Kidney (tissue), 13 donors: ENCODE measurements at regions not wholly inside any gene's neighbourhood (a gene's known extent, or its start where the extent isn't known, plus 50 kb on each side); places are given as distances from the start of the nearest gene placed in this dataset.

ENCODE experiments used
- DNase-seq, 5 donors: peaks; one replicate each; pipeline ENCODE4 v3.0.0-alpha.2; 2013 to 2020
- FAIRE-seq: peaks from 2 replicates; lab custom pipeline; 2012; peaks lifted over from hg19 to GRCh38; lab: Jason Lieb, UNC
- H3K27ac ChIP-seq, 2 donors: one replicate each; pipeline ENCODE4 v1.7.0; 2013; ENCODE audit warnings: low read depth in 2 of 2, low read length in 2 of 2, inconsistent platforms in 1 of 2
- H3K27me3 ChIP-seq: one replicate; pipeline ENCODE4 v1.7.1; 2013; ENCODE audit warnings: low read length, inconsistent platforms; ENCODE audit not compliant: control insufficient read depth, insufficient read depth
- H3K36me3 ChIP-seq, 3 donors: one replicate each; pipeline versions ENCODE4 v1.7.0 to v1.7.1; 2013; ENCODE audit warnings: low read length in 3 of 3, control low read depth in 1 of 3, inconsistent platforms in 1 of 3; ENCODE audit not compliant: insufficient read depth in 3 of 3, control insufficient read depth in 2 of 3
- H3K4me1 ChIP-seq, 3 donors: one replicate each; pipeline versions ENCODE4 v1.7.0 to v1.7.1; 2013; ENCODE audit warnings: low read length in 3 of 3, inconsistent platforms in 1 of 3, low read depth in 1 of 3; ENCODE audit not compliant: control insufficient read depth in 2 of 3, insufficient read depth in 2 of 3
- H3K4me3 ChIP-seq, 3 donors: one replicate each; pipeline versions ENCODE4 v1.7.0 to v1.8.1; 2013; ENCODE audit warnings: low read length in 3 of 3, control low read depth in 1 of 3, inconsistent platforms in 1 of 3
- H3K9ac ChIP-seq, 3 donors: one replicate each; pipeline versions ENCODE4 v1.7.0 to v1.7.1; 2013; ENCODE audit warnings: low read length in 3 of 3, control low read depth in 1 of 3, inconsistent platforms in 1 of 3
- H3K9me3 ChIP-seq, 3 donors: one replicate each; pipeline versions ENCODE4 v1.7.0 to v1.7.1; 2013; ENCODE audit warnings: low read length in 3 of 3, control low read depth in 1 of 3, inconsistent platforms in 1 of 3; ENCODE audit not compliant: control insufficient read depth in 2 of 3, insufficient read depth in 1 of 3
- CTCF ChIP-seq: IDR thresholded peaks from 3 replicates; pipeline ENCODE4 v1.5.1; 2012; ENCODE audit warnings: mild to moderate bottlenecking, moderate library complexity, borderline replicate concordance; ENCODE audit not compliant: insufficient read depth; ENCODE audit errors: extremely low read depth
- intact Hi-C: fragments of 100-400 bp; cut with DNase I; formaldehyde crosslinking; loops from one replicate; pipeline ENCODE4 v1.11.1; 2022
- donor health status: control.
- donor health status: control.
- donor health status: control.
- donor health status: control.
- donor health status: control.
- donor health status: DM: yes; HTN: yes; CAD: no.
- donor health status: Normal renal cell carcinoma (clear cell type).

GRCh38 chr11:103530257-103530656 lies 421.0 kb downstream of the DYNC2H1 start:
- Histone ChIP-seq H3K27ac (no peak overlapping the region), H3K9ac (no peak overlapping the region), H3K9me3 (no peaks in the 10 kb centered on the region), H3K4me3 (no peak overlapping the region), H3K27me3 (no peaks in the 10 kb centered on the region), H3K36me3 (no peaks in the 10 kb centered on the region), H3K4me1 (no peaks in the 10 kb centered on the region)
- intact Hi-C loops, result no loop called here
- DNase-seq (no peak), FAIRE-seq (no peak)
- TF ChIP-seq CTCF, result no peak

- Histone ChIP-seq H3K4me1 (no peaks in the 10 kb centered on the region), H3K9ac (no peak overlapping the region), H3K36me3 (no peaks in the 10 kb centered on the region), H3K9me3 (no peaks in the 10 kb centered on the region), H3K27me3 (no peaks in the 10 kb centered on the region), H3K27ac (no peak overlapping the region), H3K4me3 (no peak overlapping the region)
- no peak for TF ChIP-seq CTCF
- no peak for DNase-seq
- intact Hi-C loops, result no loop called here
- FAIRE-seq, result no peak
Measured at GRCh38 chr11:103532133-103532788, 423.0 kb downstream of the DYNC2H1 start.

- FAIRE-seq (no peak), DNase-seq (no peak)
- Histone ChIP-seq H3K27ac (no peak overlapping the region), H3K9me3 (no peaks in the 10 kb centered on the region), H3K4me3 (no peak overlapping the region), H3K9ac (no peak overlapping the region), H3K36me3 (no peaks in the 10 kb centered on the region), H3K27me3 (no peaks in the 10 kb centered on the region), H3K4me1 (no peaks in the 10 kb centered on the region)
- TF ChIP-seq CTCF, result no peak
- intact Hi-C loops, result no loop called here
Measured at GRCh38 chr11:103534191-103534590, 425.0 kb downstream of the DYNC2H1 start.

GRCh38 chr11:103534959-103535358 lies 425.7 kb downstream of the DYNC2H1 start:
- DNase-seq (no peak), FAIRE-seq (no peak)
- Histone ChIP-seq H3K9ac (no peak overlapping the region), H3K4me3 (no peak overlapping the region), H3K9me3 (no peaks in the 10 kb centered on the region), H3K36me3 (no peaks in the 10 kb centered on the region), H3K27me3 (no peaks in the 10 kb centered on the region), H3K27ac (no peak overlapping the region), H3K4me1 (no peaks in the 10 kb centered on the region)
- intact Hi-C loops, result no loop called here
- TF ChIP-seq CTCF, result no peak
